Rectal smooth muscle tissue (tissue), 1 donor: ENCODE measurements at regions not wholly inside any gene's neighbourhood (a gene's known extent, or its start where the extent isn't known, plus 50 kb on each side); places are given as distances from the start of the nearest gene placed in this dataset.
"Not testable (repeated sequence)": the region's sequence is repeated elsewhere in the genome, so short reads cannot be mapped to it uniquely, and the experiment has no call there.

ENCODE experiments used
- H3K27ac ChIP-seq: one replicate; pipeline ENCODE4 v1.7.0; 2013; ENCODE audit warnings: low read depth, low read length, inconsistent platforms
- H3K27me3 ChIP-seq: one replicate; pipeline ENCODE4 v1.7.0; 2013; ENCODE audit warnings: low read length; ENCODE audit not compliant: control insufficient read depth, insufficient read depth
- H3K36me3 ChIP-seq: one replicate; pipeline ENCODE4 v1.7.0; 2013; ENCODE audit warnings: low read length; ENCODE audit not compliant: control insufficient read depth, insufficient read depth
- H3K4me1 ChIP-seq: one replicate; pipeline ENCODE4 v1.7.0; 2013; ENCODE audit warnings: low read length; ENCODE audit not compliant: control insufficient read depth, insufficient read depth
- H3K4me3 ChIP-seq: one replicate; pipeline ENCODE4 v1.7.0; 2013; ENCODE audit warnings: low read length
- H3K9ac ChIP-seq: one replicate; pipeline ENCODE4 v1.7.0; 2013; ENCODE audit warnings: low read length

DNA sequence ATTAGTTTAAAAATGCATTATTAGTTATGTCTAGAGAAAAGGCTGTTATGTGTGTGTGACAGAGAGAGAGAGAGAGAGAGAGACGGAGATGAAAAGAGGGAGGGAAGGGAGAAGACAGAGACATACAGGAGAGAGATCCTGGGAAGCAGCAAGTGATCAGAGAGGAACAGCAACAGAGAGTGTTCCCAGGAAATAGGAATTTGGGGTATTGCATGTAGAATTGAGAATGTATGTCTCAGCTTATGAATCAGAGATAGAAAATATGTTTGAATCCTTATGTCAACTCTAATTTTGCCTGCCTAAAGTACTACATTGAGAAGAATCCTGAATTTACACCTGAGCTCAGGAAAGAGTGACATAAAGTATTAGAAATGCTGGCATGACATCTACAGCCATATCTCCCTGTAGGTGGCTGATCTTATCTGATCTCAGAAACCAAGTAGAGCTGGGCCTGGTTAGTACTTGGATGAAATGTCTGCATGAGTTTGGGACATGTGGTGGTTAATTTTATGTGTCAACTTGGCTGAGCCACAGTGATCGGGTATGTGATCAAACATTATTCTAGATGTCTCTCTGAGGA lies 130.6 kb downstream of the TENT5A start:
- H3K4me1 ChIP-seq = no peaks in the 10 kb centered on the region
- no peak overlapping the region for H3K27ac ChIP-seq
- H3K36me3 ChIP-seq = no peaks in the 10 kb centered on the region
- no peak overlapping the region for H3K9ac ChIP-seq
- no peaks in the 10 kb centered on the region for H3K27me3 ChIP-seq
- no peak overlapping the region for H3K4me3 ChIP-seq

- Histone ChIP-seq H3K36me3 (no peaks in the 10 kb centered on the region), H3K4me1 (no peaks in the 10 kb centered on the region), H3K9ac (no peak overlapping the region), H3K27me3 (no peaks in the 10 kb centered on the region), H3K4me3 (no peak overlapping the region), H3K27ac (no peak overlapping the region)
Measured at GRCh38 chr6:81614292-81614691, 138.2 kb downstream of the TENT5A start.

DNA sequence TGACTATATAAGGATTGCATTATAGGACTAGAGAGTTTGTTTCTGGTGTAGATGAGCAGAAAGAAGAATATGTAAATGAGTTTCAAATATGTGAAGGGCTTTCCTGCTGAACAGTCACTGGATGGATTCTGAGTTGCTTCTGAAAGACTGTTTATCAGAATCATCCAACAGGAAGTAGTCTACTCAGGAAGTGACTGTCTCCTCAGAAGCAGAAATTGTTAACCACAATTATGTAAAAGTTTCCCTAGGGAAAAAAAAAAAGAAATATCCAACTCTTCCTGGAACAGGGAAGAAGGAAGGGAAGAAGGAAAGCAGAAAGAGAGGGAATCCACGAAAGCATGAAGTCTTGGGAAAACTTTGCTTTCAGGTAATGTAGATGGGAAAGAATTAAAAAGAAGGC lies 138.9 kb downstream of the TENT5A start:
- H3K27me3 ChIP-seq = no peaks in the 10 kb centered on the region

GRCh38 chr6:81612136-81612535 lies 140.3 kb downstream of the TENT5A start:
- H3K27ac ChIP-seq = no peak overlapping the region

More for the DNA sequence above, 138.9 kb downstream of the TENT5A start:
- H3K36me3 ChIP-seq = no peaks in the 10 kb centered on the region
- H3K9ac ChIP-seq = no peak overlapping the region
- no peak overlapping the region for H3K4me3 ChIP-seq
- no peak overlapping the region for H3K27ac ChIP-seq
- no peaks in the 10 kb centered on the region for H3K4me1 ChIP-seq

DNA sequence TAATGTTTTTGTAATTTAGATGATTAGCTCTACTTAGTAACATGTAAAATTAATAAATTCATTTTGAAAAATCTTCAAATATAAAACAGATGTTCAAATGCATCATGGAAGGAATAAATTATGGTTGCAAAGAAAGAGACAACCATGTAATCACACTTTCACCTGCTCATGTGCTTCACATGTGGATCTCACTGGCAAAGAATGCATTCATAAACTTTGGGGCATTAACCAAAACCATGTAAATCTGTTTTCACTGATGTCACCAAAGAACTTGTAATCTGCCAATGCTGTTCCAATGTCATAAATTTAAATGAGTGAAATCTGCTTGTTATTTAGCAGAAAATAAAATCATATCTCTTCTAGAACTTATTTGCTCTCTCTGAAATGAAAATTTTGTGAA lies 142.7 kb downstream of the TENT5A start:
- Histone ChIP-seq H3K36me3 (no peaks in the 10 kb centered on the region), H3K27ac (no peak overlapping the region), H3K4me1 (no peaks in the 10 kb centered on the region), H3K27me3 (no peaks in the 10 kb centered on the region), H3K9ac (no peak overlapping the region), H3K4me3 (no peak overlapping the region)

More at GRCh38 chr6:81612136-81612535, 140.3 kb downstream of the TENT5A start:
- no peaks in the 10 kb centered on the region for H3K27me3 ChIP-seq
- no peaks in the 10 kb centered on the region for H3K36me3 ChIP-seq
- no peak overlapping the region for H3K9ac ChIP-seq
- no peaks in the 10 kb centered on the region for H3K4me1 ChIP-seq
- no peak overlapping the region for H3K4me3 ChIP-seq

- Histone ChIP-seq H3K4me3 (no peak overlapping the region), H3K4me1 (no peaks in the 10 kb centered on the region), H3K9ac (no peak overlapping the region), H3K27ac (no peak overlapping the region), H3K27me3 (no peaks in the 10 kb centered on the region), H3K36me3 (no peaks in the 10 kb centered on the region)
Measured at GRCh38 chr6:81608776-81609175, 143.7 kb downstream of the TENT5A start.

DNA sequence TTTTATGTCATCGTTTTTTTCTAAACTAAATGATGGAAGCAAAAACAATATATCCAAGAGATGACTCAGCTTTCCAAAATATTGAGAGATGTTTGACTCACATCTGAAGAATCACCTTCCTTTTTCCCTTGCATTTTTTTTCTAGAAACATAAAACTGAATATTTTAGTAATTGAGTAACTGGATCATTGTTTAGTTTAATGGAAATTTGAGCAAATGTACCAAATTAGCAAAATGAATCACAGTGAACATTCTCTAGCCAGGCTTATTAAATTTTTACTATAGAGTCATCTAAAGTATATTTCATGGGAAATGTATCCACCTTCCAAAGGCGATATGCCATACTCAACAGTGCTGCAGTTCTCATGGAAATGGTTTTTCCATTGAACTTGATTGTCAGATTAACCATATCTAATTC lies 145.5 kb downstream of the TENT5A start:
- Histone ChIP-seq H3K27ac (no peak overlapping the region), H3K4me1 (no peaks in the 10 kb centered on the region), H3K9ac (no peak overlapping the region), H3K27me3 (no peaks in the 10 kb centered on the region), H3K36me3 (no peaks in the 10 kb centered on the region), H3K4me3 (no peak overlapping the region)

GRCh38 chr6:81605526-81605925 lies 147.0 kb downstream of the TENT5A start:
- Histone ChIP-seq H3K36me3 (no peaks in the 10 kb centered on the region), H3K27ac (no peak overlapping the region), H3K4me3 (no peak overlapping the region), H3K4me1 (no peaks in the 10 kb centered on the region), H3K9ac (no peak overlapping the region), H3K27me3 (no peaks in the 10 kb centered on the region)

DNA sequence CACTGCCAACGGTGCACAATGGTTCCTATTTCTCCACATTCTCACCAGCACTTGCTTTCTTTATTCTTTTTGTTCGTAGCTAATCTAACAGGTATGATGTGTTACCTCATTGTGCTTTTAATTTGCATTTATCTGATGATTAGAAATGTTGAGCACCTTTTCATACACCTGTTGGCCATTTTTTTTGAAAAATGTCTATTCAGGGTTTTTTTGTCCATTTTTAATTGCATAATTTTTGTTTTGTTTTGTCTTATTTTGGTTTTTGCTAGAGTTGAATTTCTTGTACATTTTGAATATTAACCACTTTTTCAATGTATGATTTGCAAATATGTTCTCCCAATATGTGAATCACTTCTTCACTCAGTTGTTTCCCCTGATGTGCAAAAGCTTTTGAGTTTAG lies 150.6 kb downstream of the TENT5A start:
- Histone ChIP-seq H3K4me1 (no peaks in the 10 kb centered on the region), H3K27me3 (no peaks in the 10 kb centered on the region), H3K9ac (no peak overlapping the region), H3K27ac (no peak overlapping the region), H3K4me3 (no peak overlapping the region), H3K36me3 (no peaks in the 10 kb centered on the region)

DNA sequence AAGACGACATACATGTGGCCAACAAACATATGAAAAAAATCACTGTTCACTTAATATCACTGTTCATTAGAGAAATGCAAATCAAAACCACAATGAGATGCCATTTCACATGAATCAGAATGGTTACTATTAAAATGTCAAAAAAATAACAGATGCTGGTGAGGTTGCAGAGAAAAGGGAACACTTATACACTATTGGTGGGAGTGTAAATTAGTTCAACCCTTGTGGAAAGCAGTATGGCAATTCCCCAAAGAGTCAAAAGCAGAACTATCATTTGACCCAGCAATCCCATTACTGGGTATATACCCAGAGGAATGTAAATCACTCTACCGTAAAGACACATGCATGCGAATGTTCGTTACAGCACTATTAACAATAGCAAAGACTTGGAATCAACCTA lies 152.0 kb downstream of the TENT5A start:
- not testable (repeated sequence) for H3K4me3 ChIP-seq, H3K27ac ChIP-seq, H3K9ac ChIP-seq, H3K27me3 ChIP-seq, H3K36me3 ChIP-seq, H3K4me1 ChIP-seq

DNA sequence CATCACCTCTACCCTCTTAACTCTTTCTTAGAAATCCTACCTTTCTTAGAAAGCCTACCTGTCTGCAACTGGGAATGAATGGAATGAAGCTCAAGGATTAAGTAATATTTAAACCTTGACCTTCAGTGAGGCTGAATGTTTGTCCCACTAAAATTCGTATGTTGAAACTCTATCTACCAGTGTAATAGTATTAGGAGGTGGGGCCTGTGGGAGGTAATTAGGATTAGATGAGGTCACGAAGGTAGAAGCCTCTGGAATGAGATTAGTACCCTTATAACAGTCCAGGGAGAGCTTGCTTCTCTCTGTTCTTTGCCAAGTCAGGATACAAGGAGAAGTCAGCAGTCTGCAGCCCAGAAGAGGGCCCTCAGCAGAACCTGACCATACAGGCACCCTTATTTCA lies 158.0 kb downstream of the TENT5A start:
- Histone ChIP-seq H3K4me3 (no peak overlapping the region), H3K4me1 (no peaks in the 10 kb centered on the region), H3K36me3 (no peaks in the 10 kb centered on the region), H3K9ac (no peak overlapping the region), H3K27ac (no peak overlapping the region), H3K27me3 (no peaks in the 10 kb centered on the region)

DNA sequence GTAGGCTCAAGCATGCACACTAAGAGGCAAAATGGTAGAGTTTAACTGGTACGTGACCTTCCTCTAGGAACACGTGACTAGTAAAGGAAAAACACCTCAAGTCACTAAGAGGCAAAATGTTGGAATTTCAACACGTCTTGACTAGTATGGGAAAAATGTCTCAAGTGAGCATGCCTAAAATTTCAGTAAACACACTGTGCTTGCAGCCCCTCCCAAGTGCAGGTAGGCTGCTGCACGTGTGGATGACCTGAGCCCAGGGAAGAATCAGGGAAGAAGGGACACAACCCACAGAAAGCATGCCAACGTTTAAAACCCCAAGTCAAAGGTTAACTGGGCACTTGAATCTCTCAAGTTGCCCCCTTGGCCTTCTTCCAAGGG lies 162.2 kb downstream of the TENT5A start:
- H3K27ac ChIP-seq = no peak overlapping the region
- H3K4me1 ChIP-seq = no peaks in the 10 kb centered on the region
- no peaks in the 10 kb centered on the region for H3K36me3 ChIP-seq
- no peaks in the 10 kb centered on the region for H3K27me3 ChIP-seq
- no peak overlapping the region for H3K4me3 ChIP-seq
- no peak overlapping the region for H3K9ac ChIP-seq

DNA sequence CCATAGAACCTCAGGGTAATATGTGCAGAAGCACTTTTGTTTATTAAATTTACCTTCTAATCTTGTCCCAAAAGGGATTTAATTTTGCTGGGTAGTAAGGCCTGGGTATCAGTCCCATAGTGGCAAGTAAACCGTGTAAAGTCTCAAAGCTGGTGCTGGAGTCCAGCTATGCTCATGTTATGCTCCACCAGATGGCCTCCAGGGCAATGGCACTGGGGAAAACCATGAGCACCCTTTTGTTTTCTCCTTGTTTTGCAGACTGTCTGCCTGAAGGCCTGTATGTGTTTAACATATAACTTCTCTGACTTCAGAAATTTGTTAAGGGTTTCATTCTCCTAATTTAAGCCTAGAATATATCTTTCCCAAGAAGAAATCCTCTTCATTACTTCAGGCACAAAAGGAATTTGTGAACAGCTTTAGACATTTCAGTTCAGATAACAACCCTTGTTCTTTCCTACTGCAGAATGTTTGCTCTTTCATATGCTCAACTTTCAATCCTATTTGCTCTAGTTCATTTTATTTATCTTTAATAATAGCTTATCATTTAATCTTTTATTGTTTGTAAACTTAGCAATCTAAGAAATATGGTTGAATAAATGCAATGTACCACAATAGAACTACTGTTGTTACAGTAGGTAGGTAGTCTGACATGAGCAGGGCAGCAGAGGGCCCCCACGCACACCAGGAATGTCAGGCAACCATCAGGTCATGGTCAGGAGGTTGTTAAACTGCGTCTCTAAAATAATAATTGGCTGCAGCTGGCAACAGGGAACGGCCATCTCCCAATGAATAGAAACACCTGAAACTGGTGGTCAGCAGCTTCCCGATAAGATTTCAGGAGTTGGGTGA lies 162.8 kb downstream of the TENT5A start:
- no peak overlapping the region for H3K9ac ChIP-seq
- H3K4me1 ChIP-seq = no peaks in the 10 kb centered on the region
- no peaks in the 10 kb centered on the region for H3K27me3 ChIP-seq
- H3K4me3 ChIP-seq = no peak overlapping the region
- H3K27ac ChIP-seq = no peak overlapping the region
- no peaks in the 10 kb centered on the region for H3K36me3 ChIP-seq
